Peyer's patch (tissue), 4 donors: ENCODE measurements at regions not wholly inside any gene's neighbourhood (a gene's known extent, or its start where the extent isn't known, plus 50 kb on each side); places are given as distances from the start of the nearest gene placed in this dataset.
"Not testable (repeated sequence)": the region's sequence is repeated elsewhere in the genome, so short reads cannot be mapped to it uniquely, and the experiment has no call there.

Source experiments
- DNase-seq, 3 donors: peaks; one replicate each; pipeline ENCODE4 v3.0.0-alpha.2; 2017 to 2019
- H3K27ac ChIP-seq, 4 donors: fragments of 200-600 bp; sonication (generic); one replicate each; pipeline ENCODE4 v1.5.1; 2016 to 2019
- H3K27me3 ChIP-seq, 2 donors: fragments of 200-600 bp; sonication (generic); one replicate each; pipeline ENCODE4 v1.5.1; 2019
- H3K36me3 ChIP-seq, 3 donors: fragments of 200-600 bp; sonication (generic); one replicate each; pipeline ENCODE4 v1.5.1; 2016 to 2019
- H3K4me1 ChIP-seq, 4 donors: fragments of 200-600 bp; sonication (generic); one replicate each; pipeline ENCODE4 v1.5.1; 2016 to 2019
- H3K4me3 ChIP-seq, 4 donors: fragments of 200-600 bp; sonication (generic); 1 replicate in 3 of 4; 2 replicates in 1 of 4; pipeline ENCODE4 v1.5.1; 2016 to 2019; ENCODE audit warnings: mild to moderate bottlenecking in 1 of 4
- H3K9me3 ChIP-seq, 4 donors: fragments of 200-600 bp; sonication (generic); one replicate each; pipeline ENCODE4 v1.5.1; 2016 to 2019; ENCODE audit warnings: mild to moderate bottlenecking in 1 of 4
- POLR2A ChIP-seq, 2 donors: fragments of 450-650 bp; IDR thresholded peaks; one replicate each; pipeline ENCODE4 v1.5.1; 2017; ENCODE audit warnings: antibody characterized with exemption in 2 of 2, mild to moderate bottlenecking in 2 of 2, moderate library complexity in 2 of 2
- TF ChIP-seq, protein P1 (sequence below), 6 experiments: fragments of 450-650 bp in 4 of 6; fragments of 200-600 bp in 2 of 6; sonication (generic) in 1 of 6; IDR thresholded peaks; one replicate each; pipeline ENCODE4 v1.5.1; 2017 to 2019; ENCODE audit warnings: antibody characterized with exemption in 6 of 6, mild to moderate bottlenecking in 3 of 6, moderate library complexity in 1 of 6

DNA sequence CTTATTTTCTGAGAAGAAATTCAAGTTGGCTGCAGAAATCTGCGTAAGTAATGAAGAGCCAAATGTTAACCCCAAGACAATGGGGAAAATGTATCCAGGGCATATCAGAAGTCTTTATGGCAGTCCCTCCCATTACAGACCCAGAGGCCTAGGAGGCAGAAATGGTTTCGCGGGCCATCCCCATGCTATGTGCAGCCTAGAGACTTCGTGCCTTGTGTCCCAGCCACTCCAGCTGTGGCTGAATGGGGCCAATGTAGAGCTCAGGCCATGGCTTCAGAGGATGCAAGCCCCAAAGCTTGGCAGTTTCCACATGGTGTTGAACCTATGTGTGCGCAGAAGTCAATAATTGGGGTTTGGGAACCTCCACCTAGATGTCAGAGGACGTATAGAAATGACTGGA is 131.9 kb downstream of the GPR37 start:
- Histone ChIP-seq H3K9me3 (no peaks in the 10 kb centered on the region), H3K4me3 (no peak overlapping the region), H3K36me3 (no peaks in the 10 kb centered on the region), H3K27me3 (no peaks in the 10 kb centered on the region), H3K27ac (no peak overlapping the region), H3K4me1 (no peaks in the 10 kb centered on the region)
- DNase-seq: no peak
- TF ChIP-seq, protein P1, sequence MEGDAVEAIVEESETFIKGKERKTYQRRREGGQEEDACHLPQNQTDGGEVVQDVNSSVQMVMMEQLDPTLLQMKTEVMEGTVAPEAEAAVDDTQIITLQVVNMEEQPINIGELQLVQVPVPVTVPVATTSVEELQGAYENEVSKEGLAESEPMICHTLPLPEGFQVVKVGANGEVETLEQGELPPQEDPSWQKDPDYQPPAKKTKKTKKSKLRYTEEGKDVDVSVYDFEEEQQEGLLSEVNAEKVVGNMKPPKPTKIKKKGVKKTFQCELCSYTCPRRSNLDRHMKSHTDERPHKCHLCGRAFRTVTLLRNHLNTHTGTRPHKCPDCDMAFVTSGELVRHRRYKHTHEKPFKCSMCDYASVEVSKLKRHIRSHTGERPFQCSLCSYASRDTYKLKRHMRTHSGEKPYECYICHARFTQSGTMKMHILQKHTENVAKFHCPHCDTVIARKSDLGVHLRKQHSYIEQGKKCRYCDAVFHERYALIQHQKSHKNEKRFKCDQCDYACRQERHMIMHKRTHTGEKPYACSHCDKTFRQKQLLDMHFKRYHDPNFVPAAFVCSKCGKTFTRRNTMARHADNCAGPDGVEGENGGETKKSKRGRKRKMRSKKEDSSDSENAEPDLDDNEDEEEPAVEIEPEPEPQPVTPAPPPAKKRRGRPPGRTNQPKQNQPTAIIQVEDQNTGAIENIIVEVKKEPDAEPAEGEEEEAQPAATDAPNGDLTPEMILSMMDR (IDR thresholded peaks at IDR 0.05): no peak
- no peak for TF ChIP-seq POLR2A (IDR thresholded peaks at IDR 0.05)

DNA sequence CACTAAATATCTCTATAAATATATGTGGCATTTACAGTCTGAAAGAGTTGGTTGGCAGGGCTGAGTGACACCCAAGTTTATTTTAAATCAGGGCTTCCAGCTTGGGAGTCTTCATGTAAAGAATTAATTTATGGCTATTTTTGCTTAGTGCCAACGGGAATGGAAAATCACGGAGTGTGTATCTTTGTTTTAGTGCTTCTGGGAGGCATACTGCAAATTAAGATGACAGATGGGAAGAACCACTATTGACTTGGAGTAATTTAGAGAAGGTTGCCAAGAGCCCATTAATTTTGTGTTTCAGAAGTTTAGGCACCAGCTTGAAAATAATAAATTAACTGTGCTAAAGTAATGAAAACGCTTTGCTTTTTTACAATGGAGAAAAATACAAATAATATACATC is 135.2 kb downstream of the GPR37 start:
- Histone ChIP-seq H3K9me3 (no peaks in the 10 kb centered on the region), H3K27ac (no peak overlapping the region), H3K4me3 (no peak overlapping the region), H3K27me3 (no peaks in the 10 kb centered on the region), H3K36me3 (no peaks in the 10 kb centered on the region), H3K4me1 (no peaks in the 10 kb centered on the region)
- DNase-seq: no peak
- TF ChIP-seq POLR2A (IDR thresholded peaks at IDR 0.05): no peak
- TF ChIP-seq, protein P1 (IDR thresholded peaks at IDR 0.05): no peak

DNA sequence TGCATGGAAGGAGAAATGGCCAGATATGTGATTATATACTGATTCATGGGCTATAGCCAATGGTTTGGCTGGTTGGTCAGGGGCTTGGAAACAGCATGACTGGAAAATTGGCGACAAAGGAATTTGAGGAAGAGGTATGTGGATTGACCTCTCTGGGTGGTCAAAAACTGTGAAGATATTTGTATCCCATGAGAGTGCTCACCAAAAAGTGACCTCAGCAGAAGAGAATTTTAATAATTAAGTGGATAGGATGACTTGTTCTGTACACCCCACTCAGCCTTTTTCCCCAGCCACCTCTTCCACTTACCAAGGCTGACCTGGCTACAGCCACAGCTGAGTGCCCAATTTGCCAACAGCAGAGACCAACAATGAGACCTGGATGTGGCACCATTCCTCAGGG is 146.7 kb downstream of the GPR37 start:
- H3K27ac ChIP-seq: no peak overlapping the region
- H3K27me3 ChIP-seq: no peaks in the 10 kb centered on the region
- no peak for DNase-seq
- no peaks in the 10 kb centered on the region for H3K36me3 ChIP-seq
- H3K9me3 ChIP-seq: no peaks in the 10 kb centered on the region
- TF ChIP-seq POLR2A (IDR thresholded peaks at IDR 0.05): no peak
- TF ChIP-seq, protein P1 (IDR thresholded peaks at IDR 0.05): no peak
- H3K4me1 ChIP-seq: no peaks in the 10 kb centered on the region
- H3K4me3 ChIP-seq: no peak overlapping the region

DNA sequence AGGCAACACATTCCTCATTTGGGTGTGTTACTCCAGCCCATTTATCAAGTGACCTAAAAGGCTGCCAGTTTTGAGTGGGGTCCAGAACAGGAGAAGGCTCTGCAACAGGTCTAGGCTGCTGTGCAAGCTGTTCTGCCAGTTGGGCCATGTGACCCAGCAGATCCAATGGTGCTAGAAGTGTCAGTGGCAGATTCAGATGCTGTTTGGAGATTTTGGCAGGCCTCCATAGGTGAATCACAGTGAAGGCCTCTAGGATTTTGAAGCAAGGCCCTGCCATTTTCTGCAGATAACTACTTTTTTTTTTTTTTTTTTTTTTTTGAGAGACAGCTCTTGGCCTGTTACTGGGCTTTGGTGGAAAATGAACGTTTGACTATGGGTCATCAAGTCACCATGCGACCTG is 147.5 kb downstream of the GPR37 start:
- H3K9me3 ChIP-seq, H3K4me1 ChIP-seq, H3K27me3 ChIP-seq, H3K27ac ChIP-seq, DNase-seq, H3K4me3 ChIP-seq, H3K36me3 ChIP-seq: not testable (repeated sequence)

DNA sequence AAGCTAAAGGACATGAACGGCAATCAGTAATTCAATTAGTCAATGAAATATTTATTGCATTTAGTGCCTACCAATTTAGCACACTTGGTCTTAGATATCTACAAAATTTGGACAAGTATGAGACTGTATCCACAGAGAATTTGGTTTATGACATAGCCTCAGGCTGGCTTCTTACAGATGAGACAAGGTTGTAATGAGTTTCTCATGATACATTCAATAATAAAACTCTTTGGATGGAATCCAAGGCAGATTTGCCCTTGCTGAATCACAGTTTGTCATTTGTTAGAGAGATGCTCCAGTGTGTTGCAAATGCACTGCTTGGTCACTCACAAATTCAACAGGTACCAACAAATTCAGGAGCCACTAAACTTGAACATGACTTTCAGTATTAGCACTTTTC is 162.5 kb downstream of the GPR37 start:
- no peak for DNase-seq
- no peaks in the 10 kb centered on the region for H3K27me3 ChIP-seq
- H3K4me3 ChIP-seq: no peak overlapping the region
- H3K36me3 ChIP-seq: no peaks in the 10 kb centered on the region
- H3K9me3 ChIP-seq: no peaks in the 10 kb centered on the region
- H3K27ac ChIP-seq: no peak overlapping the region
- no peak for TF ChIP-seq POLR2A (IDR thresholded peaks at IDR 0.05)
- TF ChIP-seq, protein P1 (IDR thresholded peaks at IDR 0.05): no peak
- H3K4me1 ChIP-seq: no peaks in the 10 kb centered on the region

DNA sequence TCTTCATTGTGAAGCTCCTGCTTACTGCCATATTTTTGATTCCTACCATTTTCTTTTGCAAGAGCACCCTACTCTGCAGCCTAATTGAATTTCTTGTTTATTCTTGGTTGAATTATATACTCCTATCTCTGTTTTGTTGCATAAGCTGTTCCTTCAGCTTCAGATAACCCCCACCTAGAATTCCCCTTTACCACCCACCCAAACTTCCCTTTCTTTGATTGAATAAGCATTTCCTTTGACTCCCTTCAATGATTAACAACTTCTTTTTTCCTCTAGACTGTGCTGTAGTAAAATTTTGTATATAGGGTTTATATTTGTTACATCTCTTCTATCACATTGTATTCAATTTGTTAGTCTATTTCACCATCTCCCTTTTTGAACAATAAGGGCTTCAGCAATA is 168.1 kb downstream of the GPR37 start:
- no peak overlapping the region for H3K4me3 ChIP-seq
- no peaks in the 10 kb centered on the region for H3K27me3 ChIP-seq
- H3K9me3 ChIP-seq: no peaks in the 10 kb centered on the region
- no peaks in the 10 kb centered on the region for H3K36me3 ChIP-seq
- no peaks in the 10 kb centered on the region for H3K4me1 ChIP-seq
- no peak overlapping the region for H3K27ac ChIP-seq
- no peak for TF ChIP-seq POLR2A (IDR thresholded peaks at IDR 0.05)
- TF ChIP-seq, protein P1 (IDR thresholded peaks at IDR 0.05): no peak
- DNase-seq: no peak
